Upper lobe of left lung (tissue), 4 donors: ENCODE measurements at regions not wholly inside any gene's neighbourhood (a gene's known extent, or its start where the extent isn't known, plus 50 kb on each side); places are given as distances from the start of the nearest gene placed in this dataset.

Source experiments
- CTCF ChIP-seq, 6 experiments: fragments of 450-650 bp in 4 of 6; fragments of 200-600 bp in 2 of 6; sonication (generic) in 2 of 6; IDR thresholded peaks; one replicate each; pipeline ENCODE4 v1.5.1; 2016 to 2019; ENCODE audit warnings: antibody characterized with exemption in 6 of 6
- EP300 ChIP-seq, 4 donors: sonication (generic); formaldehyde crosslinking; IDR thresholded peaks; one replicate each; pipeline ENCODE4 v1.5.1; 2017; ENCODE audit warnings: antibody characterized with exemption in 4 of 4, control low read depth in 2 of 4
- POLR2A ChIP-seq, 4 donors: fragments of 450-650 bp; IDR thresholded peaks; one replicate each; pipeline ENCODE4 v1.5.1; 2016 to 2017; ENCODE audit warnings: antibody characterized with exemption in 4 of 4, mild to moderate bottlenecking in 2 of 4
- POLR2AphosphoS5 ChIP-seq, 2 donors: sonication (generic); formaldehyde crosslinking; IDR thresholded peaks; one replicate each; pipeline ENCODE4 v1.5.1; 2017; ENCODE audit warnings: antibody characterized with exemption in 2 of 2

DNA sequence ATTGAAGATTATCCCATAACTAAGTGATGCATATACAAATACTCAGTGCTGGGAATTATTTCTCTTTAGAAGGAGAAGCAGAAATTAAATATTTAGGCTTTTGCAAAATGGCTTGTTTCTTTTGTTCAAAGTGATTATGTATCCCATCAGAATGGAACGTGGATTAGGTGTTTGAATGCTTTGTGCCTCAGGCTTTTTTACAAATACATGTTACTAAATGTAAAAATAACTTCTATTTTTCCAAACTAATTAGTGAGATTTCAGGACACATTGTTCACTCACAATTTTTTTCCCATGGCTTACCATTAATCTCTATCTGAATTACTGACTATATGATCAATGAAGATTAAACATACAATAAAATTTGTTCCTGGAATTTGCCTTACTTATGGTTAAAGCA is 925.9 kb upstream of the CITED2 start:
- no peak for TF ChIP-seq CTCF (IDR thresholded peaks at IDR 0.05)
- TF ChIP-seq POLR2A (IDR thresholded peaks at IDR 0.05), result no peak
- TF ChIP-seq POLR2AphosphoS5 (IDR thresholded peaks at IDR 0.05), result no peak
- TF ChIP-seq EP300 (IDR thresholded peaks at IDR 0.05), result no peak
